GM21529 (cell line): ENCODE measurements at regions not wholly inside any gene's neighbourhood (a gene's known extent, or its start where the extent isn't known, plus 50 kb on each side); places are given as distances from the start of the nearest gene placed in this dataset.

Experiments used
- ATAC-seq: cut with Tn5 transposase; IDR thresholded peaks from one replicate; pipeline ENCODE4 v1.9.1; 2021; ENCODE audit not compliant: unreplicated experiment

DNA sequence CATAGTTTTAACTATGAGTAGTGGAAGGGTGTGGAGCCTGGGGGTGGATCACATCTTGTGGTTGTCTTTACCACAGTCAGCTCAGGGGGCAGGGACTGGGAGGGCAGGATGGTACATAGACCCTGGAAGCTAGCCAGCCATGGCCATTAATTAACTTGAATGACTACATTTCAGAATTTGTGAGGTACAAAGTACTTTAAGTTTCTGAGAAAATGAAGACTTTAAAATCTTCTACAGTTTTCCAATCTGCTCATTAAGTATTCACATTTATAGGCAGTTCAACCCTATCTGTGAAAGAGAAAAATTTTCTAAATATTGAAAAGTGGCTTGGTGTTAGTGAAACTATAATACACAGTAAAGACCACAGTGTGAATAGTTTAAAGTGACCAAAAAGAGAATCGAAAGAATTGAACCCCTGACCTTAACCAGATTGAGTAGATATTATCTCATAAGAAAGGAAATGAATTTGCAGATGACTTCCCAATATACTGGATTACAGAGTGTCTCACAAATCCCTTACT is 234.2 kb upstream of the MEF2C start:
- ATAC-seq = peak; percentile 93

DNA sequence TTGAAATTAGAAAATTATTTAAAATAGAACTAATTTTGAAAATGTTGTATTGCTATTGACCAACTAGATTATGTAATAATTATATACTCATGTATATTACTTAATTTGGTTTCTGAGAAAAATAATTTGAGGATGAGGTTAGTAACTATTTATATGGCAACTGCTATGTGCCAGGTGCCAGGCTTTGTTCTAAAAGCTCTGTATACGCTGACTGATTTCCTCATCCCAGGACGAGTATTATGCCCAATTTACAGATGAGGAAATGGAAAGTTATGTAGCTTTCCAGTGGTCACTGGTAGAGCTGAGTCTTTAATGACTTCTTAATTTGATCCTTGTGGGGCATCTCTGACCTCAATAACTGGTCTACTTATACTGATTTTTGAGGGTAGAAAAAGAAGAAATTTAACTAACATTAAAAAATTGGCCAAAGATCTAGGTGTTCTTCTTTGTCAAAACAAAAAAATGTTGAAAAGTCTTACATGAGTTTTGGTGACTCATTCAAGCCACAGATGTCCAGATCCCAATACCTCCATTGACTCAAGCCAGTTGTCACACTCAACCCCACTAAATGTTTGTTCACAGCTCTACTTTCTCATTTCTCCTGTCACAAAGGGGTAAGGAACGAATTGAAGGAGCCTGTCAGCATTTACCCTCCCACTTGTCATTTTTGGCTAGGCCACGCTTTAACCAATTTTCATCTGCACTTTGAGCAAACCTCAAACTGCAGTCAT is 228.1 kb upstream of the MEF2C start:
- no peak for ATAC-seq

DNA sequence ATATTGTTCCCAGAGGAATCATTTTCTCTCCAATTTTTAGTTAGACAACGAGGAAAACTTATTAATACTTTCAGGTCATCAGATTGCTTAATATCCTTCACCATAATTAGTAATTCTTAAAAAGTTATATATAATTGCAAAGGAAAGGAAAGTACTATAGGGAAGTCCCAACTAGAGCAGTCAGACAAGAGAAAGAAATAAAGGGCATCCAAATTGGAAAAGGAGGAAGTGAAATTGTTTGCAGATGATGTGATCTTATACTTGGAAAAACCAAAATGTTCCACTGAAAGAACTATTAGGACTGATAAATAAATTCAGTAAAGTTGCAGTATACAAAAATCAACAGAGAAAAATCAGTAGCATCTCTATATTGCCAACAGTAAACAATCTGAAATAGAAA is 223.5 kb upstream of the MEF2C start:
- ATAC-seq = no peak

DNA sequence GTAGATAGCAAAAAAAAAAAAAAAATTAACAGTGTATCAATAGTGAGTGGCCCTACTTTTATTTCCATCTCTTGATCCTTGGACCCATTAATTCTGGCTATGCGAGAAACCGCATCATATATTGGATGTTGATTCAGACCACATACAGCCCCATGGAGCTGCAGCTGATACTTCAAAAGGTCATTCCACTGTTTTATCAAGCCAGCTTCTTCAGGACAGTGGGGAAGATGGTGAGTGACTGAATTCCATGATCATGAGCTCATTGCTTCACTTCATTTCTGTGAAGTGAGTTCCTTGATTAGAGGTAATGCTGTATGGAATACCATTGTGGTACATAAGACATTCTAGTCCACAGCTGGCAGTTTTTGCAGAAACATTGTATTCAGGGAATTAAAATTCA is 222.9 kb upstream of the MEF2C start:
- ATAC-seq = no peak

DNA sequence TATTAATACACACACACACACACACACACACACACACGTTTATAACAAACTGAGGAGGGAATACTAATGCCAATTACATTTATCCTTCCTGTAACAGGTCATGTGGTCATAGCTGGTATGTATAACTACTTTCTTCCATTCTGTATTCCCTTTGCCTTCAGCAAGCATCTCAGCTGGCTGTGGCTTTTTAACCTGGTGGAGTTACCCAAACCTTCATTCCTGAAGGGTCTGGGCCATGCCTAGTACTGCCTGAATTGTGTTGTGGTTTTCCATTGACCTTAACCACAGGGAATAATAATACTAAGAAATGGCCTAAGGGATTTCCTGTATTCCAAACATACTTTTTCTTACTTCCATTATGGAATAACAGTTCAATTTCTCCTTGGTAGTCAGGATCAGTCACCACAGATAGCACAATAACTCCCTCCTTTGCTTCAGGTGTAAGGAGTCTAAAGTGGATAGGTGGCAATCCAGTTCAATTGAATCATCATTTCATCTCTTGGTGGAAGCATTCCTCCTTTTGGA is 222.2 kb upstream of the MEF2C start:
- ATAC-seq = no peak

DNA sequence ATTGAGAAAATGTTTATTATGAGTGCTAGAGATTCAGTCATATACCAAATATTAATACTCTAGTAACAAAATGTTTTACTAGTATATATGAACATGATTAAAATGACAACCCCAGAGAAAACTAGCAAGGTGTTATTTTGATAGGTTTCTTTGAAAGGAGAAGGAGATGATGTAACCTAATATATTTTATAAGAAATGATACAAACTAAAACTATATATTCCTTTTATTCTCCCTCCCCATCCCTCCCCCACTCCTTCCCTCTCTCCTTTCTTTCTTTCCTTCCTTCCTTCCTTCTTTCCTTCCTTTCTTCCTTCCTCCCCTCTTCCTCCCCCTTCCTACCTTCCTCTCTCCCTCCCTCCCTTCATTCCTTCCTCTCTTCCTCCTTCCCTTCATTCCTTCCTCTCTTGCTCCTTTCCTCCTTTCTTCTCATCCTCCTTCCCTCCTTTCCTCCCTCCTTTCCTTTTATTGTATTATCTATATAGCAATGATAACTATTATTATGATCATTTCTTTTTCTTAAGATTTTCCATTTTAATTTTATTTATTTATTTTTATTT is 215.3 kb upstream of the MEF2C start:
- ATAC-seq = no peak

DNA sequence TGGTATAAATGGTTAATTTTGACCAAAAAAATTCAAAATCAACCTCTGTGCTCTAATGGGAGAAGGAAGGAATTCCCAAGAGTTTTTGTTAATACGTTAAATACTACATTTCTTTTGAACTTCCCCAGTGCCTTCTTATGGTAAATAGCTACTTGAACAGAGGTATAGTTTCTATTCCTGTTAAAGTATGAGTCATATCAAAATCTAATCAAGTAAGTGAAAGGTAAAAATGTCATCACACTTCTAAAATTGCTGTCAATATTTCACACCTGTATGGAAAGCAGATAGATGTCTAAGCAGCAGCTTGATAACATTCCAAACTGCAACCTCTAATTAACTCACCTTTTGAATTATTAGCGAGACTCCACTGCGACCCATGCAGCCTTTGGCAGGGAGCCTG is 214.1 kb upstream of the MEF2C start:
- peak; percentile 76 for ATAC-seq

DNA sequence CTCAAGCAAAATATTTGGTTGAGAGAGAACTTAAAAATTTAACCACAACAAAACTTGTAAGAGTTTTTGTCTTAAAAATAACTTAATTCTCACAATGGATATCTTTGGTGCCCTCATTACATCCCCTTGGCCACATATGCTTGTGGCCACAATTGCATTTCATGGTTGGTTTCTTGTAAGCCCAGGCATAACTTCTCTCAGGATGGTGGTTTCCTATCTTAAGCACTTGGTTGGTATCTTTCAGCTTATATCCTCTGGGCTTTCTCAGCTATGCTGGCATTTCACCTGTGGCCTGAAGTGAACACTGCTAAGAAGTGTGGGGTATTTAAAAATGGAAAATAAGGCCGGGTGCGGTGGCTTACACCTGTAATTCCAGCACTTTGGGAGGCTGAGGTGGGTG is 212.4 kb upstream of the MEF2C start:
- ATAC-seq = no peak

DNA sequence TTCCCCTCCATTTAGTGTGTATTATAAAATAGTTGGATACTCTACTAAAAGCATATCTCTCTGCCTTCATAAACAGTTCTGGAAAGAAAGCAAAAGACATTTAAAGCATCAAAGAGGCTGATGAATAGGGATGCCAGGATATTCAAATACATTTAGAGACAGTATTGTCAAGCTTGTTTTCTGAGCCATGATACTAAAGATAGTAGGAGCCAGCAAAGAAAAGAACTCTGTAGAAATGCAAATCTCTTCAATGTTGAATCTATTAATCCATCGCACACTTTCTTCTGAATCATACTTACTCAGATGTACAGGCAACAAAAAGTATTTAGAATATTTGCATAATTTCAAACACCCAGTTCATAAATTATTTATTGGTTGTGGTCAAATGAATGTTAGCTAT is 207.1 kb upstream of the MEF2C start:
- no peak for ATAC-seq

DNA sequence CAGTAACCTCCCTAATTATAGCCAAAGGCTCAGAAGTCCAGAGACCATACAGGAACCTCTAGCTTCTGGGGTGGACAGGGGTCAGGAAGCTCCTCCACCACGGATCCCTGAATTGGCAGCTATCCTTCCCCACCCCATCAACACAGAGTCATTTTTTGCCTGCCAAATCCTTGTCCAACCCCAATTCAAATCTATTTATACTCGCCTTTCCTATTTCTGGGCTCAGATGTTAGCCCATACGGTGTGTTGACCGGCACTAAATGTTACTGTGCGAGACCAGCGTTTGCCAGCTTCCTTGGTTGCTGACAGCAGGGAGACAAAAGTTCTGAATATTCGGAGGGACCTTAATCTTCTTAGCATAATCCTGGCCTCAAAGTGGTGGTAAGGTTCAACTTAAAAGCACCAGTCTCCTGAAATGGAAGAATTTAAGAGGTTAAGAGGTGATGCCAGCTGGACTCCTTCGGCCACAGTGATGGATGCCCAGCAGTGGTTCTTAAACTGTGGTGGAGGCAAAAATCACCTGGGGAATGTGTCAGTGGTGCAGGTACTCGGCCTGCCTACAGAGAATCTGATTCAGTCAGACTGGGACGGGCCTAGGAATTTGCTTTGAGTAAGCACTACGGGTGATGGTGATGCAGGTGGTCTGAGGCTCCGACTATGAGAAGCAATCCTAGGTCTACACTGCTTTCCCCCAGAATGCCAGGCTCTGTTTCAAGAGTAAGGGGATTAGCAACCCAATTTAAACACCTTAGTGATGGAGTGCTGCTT is 204.8 kb upstream of the MEF2C start:
- ATAC-seq = no peak

DNA sequence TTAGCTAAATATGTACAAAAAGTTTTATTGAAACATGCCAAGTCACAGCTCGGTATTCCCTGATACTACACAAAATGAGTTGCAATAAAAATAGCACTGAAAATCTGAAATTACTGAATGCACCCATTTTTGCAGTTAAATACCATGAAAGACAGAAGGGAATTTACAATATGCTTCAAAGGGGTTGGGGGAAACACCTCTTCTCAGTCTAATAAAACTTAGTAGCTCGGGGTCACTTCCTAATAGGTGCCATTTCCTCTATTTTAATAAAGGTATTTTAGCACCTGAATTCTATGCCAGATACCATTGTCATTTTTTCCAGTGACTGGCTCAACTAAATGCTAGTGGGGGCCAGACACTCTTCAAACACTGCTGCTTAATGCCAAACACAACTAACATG is 204.1 kb upstream of the MEF2C start:
- ATAC-seq = no peak

DNA sequence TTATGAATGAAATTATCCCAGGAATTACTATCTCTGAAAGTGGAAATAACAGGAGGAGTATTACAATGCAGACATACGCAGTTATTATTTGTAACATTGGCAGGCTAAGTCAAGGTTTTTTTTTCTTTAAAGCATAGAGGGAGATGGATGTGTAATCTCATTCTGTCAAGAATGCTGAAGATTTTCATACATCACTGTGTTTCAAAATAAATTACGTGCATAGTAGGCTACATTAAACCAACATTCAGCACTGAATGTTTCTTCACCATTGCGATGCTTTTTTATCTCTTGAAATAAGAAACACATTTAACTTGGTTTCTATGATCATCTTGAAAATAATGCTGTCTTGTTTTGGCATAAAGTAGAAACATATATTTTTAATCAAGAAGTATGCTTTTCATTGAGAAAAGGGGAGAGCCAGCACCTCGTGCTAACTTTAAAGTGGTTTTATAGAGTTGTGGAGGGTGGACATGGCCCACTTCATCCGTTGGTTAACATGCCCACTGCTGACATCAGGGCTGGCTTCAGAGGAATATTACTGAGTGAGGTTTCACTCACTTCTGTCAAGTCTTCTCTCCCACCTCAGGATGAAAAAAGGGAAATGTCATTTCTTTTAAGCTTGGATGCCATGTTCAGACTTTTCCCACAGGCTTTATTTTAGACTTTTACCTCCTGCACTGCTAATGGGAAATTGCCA is 203.6 kb upstream of the MEF2C start:
- no peak for ATAC-seq

DNA sequence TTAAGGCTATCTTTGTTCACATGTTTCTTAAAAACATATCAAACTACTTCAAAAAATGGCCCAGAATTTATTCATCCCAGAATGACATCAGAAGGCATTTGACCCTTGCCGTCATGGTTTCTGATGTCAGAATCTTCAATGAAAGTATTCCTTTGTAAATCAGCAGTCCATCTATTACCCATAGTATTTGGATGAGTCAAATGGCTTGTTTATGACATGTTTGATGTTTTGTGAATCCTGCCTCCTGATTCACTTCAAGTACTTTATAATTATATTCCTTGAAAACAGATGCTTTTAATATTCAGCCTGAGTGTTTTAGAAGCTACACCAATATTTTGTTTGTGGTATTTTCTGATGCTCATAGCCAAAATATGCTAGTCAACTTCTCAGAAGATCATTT is 200.8 kb upstream of the MEF2C start:
- ATAC-seq = no peak

DNA sequence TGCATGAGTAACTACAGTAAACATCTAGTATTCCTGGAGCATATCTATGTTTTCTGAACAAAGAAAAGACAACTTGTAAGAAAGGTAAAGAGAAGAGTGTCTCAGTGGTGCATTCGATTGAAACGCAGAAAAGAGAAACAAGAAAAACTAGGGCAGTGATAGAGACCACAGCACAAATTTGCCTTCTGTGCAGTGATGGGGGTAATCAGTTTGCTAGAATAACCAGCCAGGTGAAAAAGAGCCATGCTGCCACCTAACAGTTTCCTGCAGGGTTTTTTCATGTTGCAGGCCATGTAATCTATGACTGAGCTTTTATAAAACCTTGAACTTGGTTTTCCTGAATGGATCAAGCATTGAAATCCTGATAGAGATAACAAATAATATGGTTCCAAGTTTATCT is 198.4 kb upstream of the MEF2C start:
- peak; percentile 74 for ATAC-seq

DNA sequence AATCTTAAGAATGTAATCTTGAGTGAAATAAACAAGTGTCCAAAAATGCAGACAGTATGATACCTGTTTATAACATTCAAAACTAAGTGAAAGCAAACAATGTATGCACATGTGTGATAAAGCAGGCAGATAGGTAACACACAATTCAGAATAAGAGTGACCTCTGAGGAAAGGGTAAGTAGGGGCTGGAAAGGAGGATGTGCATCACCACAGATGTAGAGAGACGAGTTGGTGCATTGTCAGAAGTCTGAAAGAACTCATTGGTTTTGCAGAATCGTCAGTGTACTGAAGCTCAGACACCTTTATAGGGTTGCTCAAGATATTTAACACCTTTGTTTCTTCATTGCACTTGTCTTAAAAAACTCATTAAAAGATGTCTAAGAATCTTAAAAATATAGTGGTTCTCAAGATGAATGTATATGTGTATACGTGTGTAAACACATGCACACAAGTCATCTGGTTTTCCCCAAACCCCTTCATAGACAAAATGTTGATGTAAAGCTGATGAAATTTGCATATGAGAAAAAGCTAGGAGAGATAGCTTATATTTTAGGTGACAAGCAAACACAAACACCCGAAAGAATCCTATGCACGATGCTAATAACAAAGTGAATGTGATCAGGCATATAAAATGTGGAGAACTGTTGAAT is 197.6 kb upstream of the MEF2C start:
- ATAC-seq = no peak

DNA sequence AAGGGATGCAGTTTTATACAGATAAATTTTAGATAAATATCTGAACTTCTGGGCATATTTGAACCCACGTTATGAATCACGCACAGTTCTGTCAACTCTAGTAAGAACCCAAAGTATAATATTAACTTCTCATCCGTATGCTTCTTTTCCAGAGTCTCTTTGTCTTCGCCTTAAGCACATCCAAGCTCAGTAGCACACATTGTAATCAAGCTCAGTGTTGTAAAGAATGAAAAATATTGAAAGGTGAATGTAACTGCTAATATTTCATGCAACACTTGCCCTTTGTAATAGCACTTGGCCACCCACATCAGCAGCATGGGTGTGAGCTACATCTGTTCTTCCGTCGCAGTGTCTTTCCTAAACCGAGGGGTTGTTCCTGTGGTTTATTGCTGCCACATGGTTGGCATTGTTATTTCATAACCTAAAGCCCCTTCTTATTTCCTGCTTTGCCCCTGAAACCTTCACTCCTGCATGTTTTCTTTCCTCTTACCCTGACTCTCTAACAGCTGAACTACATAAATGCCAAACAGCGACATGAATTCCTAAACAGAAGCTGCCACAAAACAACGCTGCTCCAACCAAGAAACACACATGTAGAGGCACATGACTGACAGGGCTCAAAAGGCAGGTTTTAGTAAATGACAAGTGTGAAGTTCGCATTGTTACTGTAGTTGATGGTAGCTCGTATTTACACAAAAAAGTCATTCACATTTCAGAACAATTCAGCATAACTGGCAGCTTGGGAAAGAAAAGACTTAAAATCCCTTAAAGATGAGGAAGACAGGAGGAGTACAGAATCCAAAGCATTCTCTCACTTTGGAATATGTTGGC is 190.1 kb upstream of the MEF2C start:
- no peak for ATAC-seq

DNA sequence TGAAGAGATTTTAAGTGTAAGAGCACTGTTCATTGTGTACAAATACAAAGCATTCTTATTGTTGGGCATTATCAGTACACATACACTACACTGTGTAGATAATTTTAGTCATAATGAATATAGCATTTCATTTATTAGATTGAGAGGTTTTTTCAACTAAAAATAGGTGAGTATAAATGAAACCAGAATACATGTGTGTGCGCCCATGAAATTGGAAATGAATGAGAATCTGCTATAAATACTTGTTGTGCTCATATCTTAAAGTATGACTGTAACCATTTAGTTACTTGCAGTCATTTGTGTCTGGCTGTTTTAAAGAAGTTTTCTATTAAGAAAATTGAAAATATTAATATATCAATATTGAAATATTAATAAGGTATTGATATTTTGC is 189.0 kb upstream of the MEF2C start:
- peak; percentile 69 for ATAC-seq

DNA sequence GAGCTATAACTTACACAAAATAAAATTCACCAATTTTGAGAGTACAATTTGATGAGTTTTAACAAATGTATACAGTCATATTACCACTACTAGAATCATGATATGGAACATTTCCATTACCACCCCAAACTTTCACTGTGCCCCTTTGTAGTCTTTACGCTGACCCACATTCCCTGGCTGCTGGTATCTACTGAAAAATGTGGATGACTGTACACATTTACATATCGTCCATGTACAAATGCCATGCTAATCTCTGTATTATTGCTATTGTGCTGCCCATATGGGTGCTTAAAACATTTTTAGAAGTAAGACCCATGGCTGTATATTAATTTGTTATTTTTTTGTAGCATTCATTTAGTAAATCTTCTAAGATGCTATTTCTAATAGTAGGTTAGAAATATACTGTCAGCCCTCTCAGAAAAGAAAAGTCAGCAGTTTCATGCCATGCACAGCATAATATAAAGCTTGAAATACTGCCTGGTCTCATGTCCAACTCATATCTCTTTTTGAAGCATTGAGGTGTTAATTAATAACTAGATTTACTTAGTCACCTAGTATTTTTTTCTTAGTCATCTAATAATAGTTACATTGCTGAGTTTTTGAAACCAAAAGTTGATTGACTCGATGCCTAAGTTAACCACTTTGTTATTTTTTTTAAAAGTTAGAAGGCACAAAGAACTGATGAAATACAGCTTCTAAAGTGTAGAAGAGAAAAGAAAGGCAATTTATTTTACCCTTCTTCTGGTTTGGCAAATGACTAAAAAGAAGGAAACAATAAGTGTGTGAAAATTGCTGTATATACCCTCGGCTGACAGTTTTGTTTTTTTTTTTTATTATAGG is 188.3 kb upstream of the MEF2C start:
- ATAC-seq = peak; percentile 72

DNA sequence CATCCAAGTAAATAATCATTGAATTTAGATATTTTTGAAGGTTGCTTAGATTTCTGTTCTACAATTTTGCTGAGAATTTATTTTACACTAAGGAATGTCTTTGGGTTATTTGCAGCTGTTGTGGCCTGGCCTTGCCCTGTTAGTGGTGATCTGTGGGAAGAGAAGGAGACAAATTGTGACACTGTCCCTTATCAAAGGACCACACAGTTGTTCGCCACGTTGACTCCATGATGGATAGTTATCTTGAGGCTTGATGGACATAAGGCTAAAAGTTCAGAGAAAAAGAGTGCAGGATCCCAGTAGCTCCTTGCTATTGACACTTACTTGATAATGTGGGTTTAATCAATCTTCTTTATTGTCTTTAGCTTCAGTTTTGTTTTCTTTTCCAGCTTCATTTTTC is 186.6 kb upstream of the MEF2C start:
- no peak for ATAC-seq
